ENCODE measurements at regions not wholly inside any gene's neighbourhood (a gene's known extent, or its start where the extent isn't known, plus 50 kb on each side); places are given as distances from the start of the nearest gene placed in this dataset.
"Not testable (repeated sequence)": the region's sequence is repeated elsewhere in the genome, so short reads cannot be mapped to it uniquely, and the experiment has no call there.

GRCh38 chr19:5290336-5291262 is 50.0 kb downstream of the PTPRS start:
- DNase-seq = no peak
- TF ChIP-seq POLR2A (IDR thresholded peaks at IDR 0.05; ENCODE audit: low read length) = no peak
- no peak for TF ChIP-seq GATA1 (IDR thresholded peaks at IDR 0.05; ENCODE audit: low read depth, low read length)

- DNase-seq = no peak
- no peak for TF ChIP-seq POLR2A (IDR thresholded peaks at IDR 0.05; ENCODE audit: low read length)
- no peak for TF ChIP-seq GATA1 (IDR thresholded peaks at IDR 0.05; ENCODE audit: low read depth, low read length)
Observed at GRCh38 chr19:5289060-5289990, 51.3 kb downstream of the PTPRS start.

DNA sequence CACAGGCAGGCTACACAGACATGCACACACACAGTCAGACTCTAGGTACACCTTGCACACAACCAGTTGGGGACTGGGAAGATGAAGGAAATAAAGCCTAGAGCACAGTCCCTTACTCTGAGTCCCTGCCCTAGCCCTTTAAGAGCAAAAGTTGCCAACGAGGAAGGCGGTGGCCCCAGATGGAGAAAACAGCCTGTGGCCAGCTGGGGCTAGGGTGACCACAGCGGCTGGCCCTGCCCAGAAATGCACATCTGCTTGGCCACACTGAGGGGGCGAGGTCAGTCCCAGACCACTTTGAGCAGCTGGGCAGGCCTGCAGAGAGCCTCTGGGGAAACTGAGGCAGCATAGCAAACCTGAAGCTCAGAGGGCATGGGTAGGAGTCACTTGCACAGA is 52.3 kb downstream of the PTPRS start:
- no peak for DNase-seq
- TF ChIP-seq POLR2A (IDR thresholded peaks at IDR 0.05; ENCODE audit: low read length) (no peak), GATA1 (IDR thresholded peaks at IDR 0.05; ENCODE audit: low read depth, low read length) (no peak)

GRCh38 chr19:5287066-5287465 is 53.5 kb downstream of the PTPRS start:
- TF ChIP-seq POLR2A (IDR thresholded peaks at IDR 0.05; ENCODE audit: low read length) (no peak), GATA1 (IDR thresholded peaks at IDR 0.05; ENCODE audit: low read depth, low read length) (no peak)
- no peak for DNase-seq

DNA sequence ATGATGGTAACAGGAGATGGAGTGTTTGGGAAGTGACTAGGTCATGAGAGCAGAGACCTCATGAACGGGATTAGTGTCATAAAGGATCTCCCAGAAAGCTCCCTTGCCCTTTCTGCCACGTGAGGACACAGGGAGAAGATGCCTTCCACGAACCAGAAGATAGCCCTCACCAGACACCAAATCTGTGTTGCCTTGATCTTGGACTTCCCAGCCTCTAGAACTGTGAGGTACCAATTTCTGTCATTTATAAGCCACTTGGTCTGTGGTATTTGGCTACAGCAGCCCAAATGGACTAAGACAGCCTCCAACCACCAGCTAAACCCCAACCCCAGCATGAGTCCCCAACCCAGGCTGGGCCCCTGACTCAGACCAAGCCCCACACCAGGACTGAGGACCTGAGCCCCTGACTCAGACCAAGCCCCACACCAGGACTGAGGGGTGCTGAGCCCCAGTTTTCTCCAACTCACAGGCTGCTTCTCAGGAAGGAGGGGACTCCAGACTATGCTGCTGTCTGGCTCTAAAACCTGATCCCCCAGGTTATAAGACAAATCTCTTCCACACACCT is 54.1 kb downstream of the PTPRS start:
- no peak for DNase-seq
- TF ChIP-seq GATA1 (IDR thresholded peaks at IDR 0.05; ENCODE audit: low read depth, low read length) (no peak), POLR2A (IDR thresholded peaks at IDR 0.05; ENCODE audit: low read length) (no peak)

- DNase-seq = no peak
- TF ChIP-seq GATA1 (IDR thresholded peaks at IDR 0.05; ENCODE audit: low read depth, low read length) = no peak
- TF ChIP-seq POLR2A (IDR thresholded peaks at IDR 0.05; ENCODE audit: low read length) = no peak
Observed at GRCh38 chr19:5285955-5286354, 54.7 kb downstream of the PTPRS start.

- no peak for TF ChIP-seq POLR2A (IDR thresholded peaks at IDR 0.05; ENCODE audit: low read length)
- TF ChIP-seq GATA1 (IDR thresholded peaks at IDR 0.05; ENCODE audit: low read depth, low read length) = no peak
- no peak for DNase-seq
Observed at GRCh38 chr19:5285311-5285710, 55.3 kb downstream of the PTPRS start.

- TF ChIP-seq GATA1 (IDR thresholded peaks at IDR 0.05; ENCODE audit: low read depth, low read length) = no peak
- TF ChIP-seq POLR2A (IDR thresholded peaks at IDR 0.05; ENCODE audit: low read length) = no peak
- DNase-seq = no peak
Observed at GRCh38 chr19:5282901-5283300, 57.7 kb downstream of the PTPRS start.

DNA sequence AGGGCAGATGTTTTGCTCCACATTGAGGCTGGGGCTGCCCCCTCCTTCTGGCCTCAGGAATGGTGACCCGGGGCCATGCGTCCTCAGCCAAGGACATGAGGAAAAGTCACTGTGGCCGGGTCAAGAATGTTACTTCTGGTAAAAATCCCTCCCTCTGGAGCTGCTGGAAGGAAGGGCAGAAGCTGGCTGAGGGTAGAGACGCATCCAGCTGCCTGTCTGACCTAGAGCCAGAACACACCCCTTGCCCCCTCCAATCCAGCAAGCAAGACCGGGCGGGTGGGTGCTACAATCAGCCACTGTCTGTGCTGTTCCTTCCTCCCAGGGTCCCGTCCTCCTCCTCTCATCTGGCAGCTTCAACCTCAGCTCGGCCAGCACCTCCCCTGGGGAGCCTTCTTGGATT is 59.0 kb downstream of the PTPRS start:
- no peak for TF ChIP-seq GATA1 (IDR thresholded peaks at IDR 0.05; ENCODE audit: low read depth, low read length)
- TF ChIP-seq POLR2A (IDR thresholded peaks at IDR 0.05; ENCODE audit: low read length) = no peak
- DNase-seq = no peak

DNA sequence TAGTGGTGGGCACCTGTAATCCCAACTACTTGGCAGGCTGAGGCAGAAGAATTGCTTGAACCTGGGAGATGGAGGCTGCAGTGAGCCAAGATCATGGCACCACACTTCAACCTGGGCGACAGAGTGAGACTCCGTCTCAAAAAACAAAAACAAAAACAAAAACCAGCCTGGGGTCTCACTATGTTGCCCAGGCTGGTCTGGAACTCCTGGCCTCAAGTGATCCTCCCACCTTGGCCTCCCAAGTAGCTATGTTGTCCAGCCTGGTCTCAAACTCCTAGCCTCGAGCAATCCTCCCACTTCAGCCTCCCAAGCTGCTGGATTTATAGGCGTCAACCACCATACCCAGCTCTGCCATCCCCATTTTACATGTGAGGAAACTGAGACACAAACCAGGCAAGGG is 64.9 kb downstream of the PTPRS start:
- not testable (repeated sequence) for DNase-seq

DNA sequence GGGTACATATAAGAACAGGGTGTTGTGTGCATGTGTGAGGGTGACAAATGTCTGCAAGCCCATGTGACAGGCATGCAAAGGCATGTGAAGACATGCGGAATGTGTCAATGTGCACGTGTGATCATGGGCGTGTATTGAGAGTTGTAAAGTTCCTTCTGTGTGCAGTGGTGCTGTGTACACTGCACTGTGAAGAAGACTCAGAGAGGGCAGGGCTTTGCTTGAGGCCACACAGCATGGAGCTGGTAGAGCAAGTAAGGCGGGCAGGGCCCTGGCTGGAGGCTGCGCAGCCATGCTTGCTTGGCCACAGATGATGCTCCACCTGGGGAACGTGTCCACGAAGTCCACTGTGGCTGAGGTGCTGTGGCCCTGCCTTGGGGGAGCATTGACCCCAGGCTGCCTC is 66.8 kb downstream of the PTPRS start:
- no peak for TF ChIP-seq POLR2A (IDR thresholded peaks at IDR 0.05; ENCODE audit: low read length)
- TF ChIP-seq GATA1 (IDR thresholded peaks at IDR 0.05; ENCODE audit: low read depth, low read length) = no peak
- DNase-seq = no peak

DNA sequence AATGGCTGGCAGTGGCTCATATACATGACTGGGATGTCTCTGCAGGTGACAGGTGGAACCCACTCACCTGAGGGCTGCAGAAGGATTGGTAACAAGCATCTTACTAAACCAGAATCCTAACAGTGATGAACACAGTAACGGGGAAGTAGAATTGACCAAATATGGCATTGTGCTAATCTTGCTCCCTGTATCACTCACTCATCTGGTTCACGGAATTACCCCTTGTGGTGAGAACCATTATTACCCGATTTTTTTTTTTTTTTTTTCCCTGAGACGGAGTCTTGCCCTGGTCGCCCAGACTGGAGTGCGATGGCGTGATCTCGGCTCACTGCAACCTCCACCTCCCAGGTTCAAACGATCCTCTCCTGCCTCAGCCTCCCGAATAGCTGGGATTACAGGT is 69.5 kb downstream of the PTPRS start:
- DNase-seq = no peak
- TF ChIP-seq GATA1 (IDR thresholded peaks at IDR 0.05; ENCODE audit: low read depth, low read length) (no peak), POLR2A (IDR thresholded peaks at IDR 0.05; ENCODE audit: low read length) (no peak)

GRCh38 chr19:5269926-5270325 is 70.7 kb downstream of the PTPRS start:
- DNase-seq = no peak
- TF ChIP-seq GATA1 (IDR thresholded peaks at IDR 0.05; ENCODE audit: low read depth, low read length) (no peak), POLR2A (IDR thresholded peaks at IDR 0.05; ENCODE audit: low read length) (no peak)

DNA sequence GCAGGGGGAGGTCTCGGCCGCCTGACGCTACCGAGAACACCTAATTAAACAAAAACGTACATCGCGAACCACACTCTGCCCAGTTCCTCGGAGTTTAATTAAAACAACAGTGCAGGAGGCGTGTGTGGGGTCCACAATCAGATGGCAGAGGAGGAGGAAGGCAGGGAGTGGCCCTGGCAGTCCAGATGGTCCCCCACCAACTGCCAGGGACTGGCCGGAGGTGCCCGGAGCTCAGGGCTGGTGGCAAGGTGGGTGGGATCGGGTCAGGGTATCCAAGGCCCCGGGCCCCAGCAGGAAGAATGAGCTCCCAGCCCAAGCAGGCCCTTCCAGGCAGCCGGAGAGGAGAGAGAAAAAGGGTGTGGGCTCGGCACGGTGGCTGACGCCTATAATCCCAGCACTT is 71.3 kb downstream of the PTPRS start:
- TF ChIP-seq POLR2A (IDR thresholded peaks at IDR 0.05; ENCODE audit: low read length) = no peak
- TF ChIP-seq GATA1 (IDR thresholded peaks at IDR 0.05; ENCODE audit: low read depth, low read length) = no peak
- no peak for DNase-seq
